ENCODE measurements at regions not wholly inside any gene's neighbourhood (a gene's known extent, or its start where the extent isn't known, plus 50 kb on each side); places are given as distances from the start of the nearest gene placed in this dataset.

- TF ChIP-seq EZH2 (IDR thresholded peaks at IDR 0.05) (no peak), CTCF (IDR thresholded peaks at IDR 0.05) (no peak), EZH2phosphoT487 (IDR thresholded peaks at IDR 0.05) (no peak)
Observed at GRCh38 chr6:51339728-51340127, 521.1 kb downstream of the TFAP2B start.
